NCI-H2029 treated with DMSO at 0.1 percent for 48 hours (cell line): ENCODE measurements at regions not wholly inside any gene's neighbourhood (a gene's known extent, or its start where the extent isn't known, plus 50 kb on each side); places are given as distances from the start of the nearest gene placed in this dataset.

Experiments used
- DNase-seq: peaks from one replicate; lab custom pipeline; 2025; lab: John Stamatoyannopoulos, UW

- no peak for DNase-seq
These were observed 321.5 kb downstream of the LRFN2 start for GRCh38 chr6:40265615-40266014.

- DNase-seq = no peak
These were observed 323.2 kb downstream of the LRFN2 start for GRCh38 chr6:40263970-40264369.

- DNase-seq = no peak
These were observed 324.8 kb downstream of the LRFN2 start for GRCh38 chr6:40262363-40262762.

GRCh38 chr6:40258531-40258930, 324.3 kb upstream of the MOCS1 start:
- DNase-seq = no peak

- DNase-seq = no peak
These were observed 322.6 kb upstream of the MOCS1 start for GRCh38 chr6:40256831-40257230.

GRCh38 chr6:40256224-40256623, 322.0 kb upstream of the MOCS1 start:
- DNase-seq = no peak

- no peak for DNase-seq
These were observed 319.2 kb upstream of the MOCS1 start for GRCh38 chr6:40253420-40253819.

- DNase-seq = no peak
These were observed 318.4 kb upstream of the MOCS1 start for GRCh38 chr6:40252531-40253258.

GRCh38 chr6:40251637-40252300, 317.5 kb upstream of the MOCS1 start:
- DNase-seq = peak; percentile 74

- DNase-seq = no peak
These were observed 315.7 kb upstream of the MOCS1 start for GRCh38 chr6:40249935-40250334.

GRCh38 chr6:40247516-40248115, 313.4 kb upstream of the MOCS1 start:
- peak; percentile 24 for DNase-seq

- no peak for DNase-seq
These were observed 310.4 kb upstream of the MOCS1 start for GRCh38 chr6:40244699-40245098.

- no peak for DNase-seq
These were observed 298.4 kb upstream of the MOCS1 start for GRCh38 chr6:40232698-40233097.

- DNase-seq = no peak
These were observed 293.5 kb upstream of the MOCS1 start for GRCh38 chr6:40227735-40228134.

GRCh38 chr6:40222354-40222753, 288.1 kb upstream of the MOCS1 start:
- no peak for DNase-seq

GRCh38 chr6:40219799-40220198, 285.5 kb upstream of the MOCS1 start:
- no peak for DNase-seq

GRCh38 chr6:40210628-40211056, 276.4 kb upstream of the MOCS1 start:
- DNase-seq = no peak

GRCh38 chr6:40205801-40206200, 271.5 kb upstream of the MOCS1 start:
- DNase-seq = no peak

- DNase-seq = no peak
These were observed 270.7 kb upstream of the MOCS1 start for GRCh38 chr6:40205004-40205403.

- no peak for DNase-seq
These were observed 263.1 kb upstream of the MOCS1 start for GRCh38 chr6:40197371-40197770.

- no peak for DNase-seq
These were observed 261.9 kb upstream of the MOCS1 start for GRCh38 chr6:40196135-40196518.

- DNase-seq = no peak
These were observed 261.3 kb upstream of the MOCS1 start for GRCh38 chr6:40195428-40196134.
